Body of pancreas (tissue), 4 donors: ENCODE measurements at regions not wholly inside any gene's neighbourhood (a gene's known extent, or its start where the extent isn't known, plus 50 kb on each side); places are given as distances from the start of the nearest gene placed in this dataset.

Source experiments
- ATAC-seq: fragments of 150-250 bp; one replicate; pipeline ENCODE4 v1.9.1; 2016
- DNase-seq, 4 donors: peaks; one replicate each; pipeline ENCODE4 v3.0.0-alpha.2; 2019
- H3K27ac ChIP-seq, 4 donors: fragments of 200-600 bp; sonication (generic); 1 replicate in 3 of 4; 2 replicates in 1 of 4; pipeline versions ENCODE4 v1.5.1 to v1.6.1; 2016 to 2019; ENCODE audit warnings: mild to moderate bottlenecking in 1 of 4, mixed read lengths in 1 of 4, moderate library complexity in 1 of 4
- H3K27me3 ChIP-seq, 2 donors: fragments of 200-600 bp; sonication (generic); one replicate each; pipeline ENCODE4 v1.6.0; 2016; ENCODE audit warnings: mild to moderate bottlenecking in 1 of 2
- H3K36me3 ChIP-seq, 2 donors: fragments of 200-600 bp; sonication (generic); replicated peaks in 1 of 2; 2 replicates each; pipeline ENCODE4 v1.5.1; 2016; ENCODE audit warnings: low read depth in 2 of 2; ENCODE audit not compliant: insufficient read depth in 1 of 2
- H3K4me1 ChIP-seq: fragments of 200-600 bp; sonication (generic); one replicate; pipeline ENCODE4 v1.6.0; 2016
- H3K4me3 ChIP-seq, 2 donors: fragments of 200-600 bp; sonication (generic); 1 replicate in 1 of 2; 2 replicates in 1 of 2; pipeline ENCODE4 v1.5.1; 2016 to 2019
- H3K9me3 ChIP-seq, 3 donors: fragments of 200-600 bp; sonication (generic); 1 replicate in 2 of 3; 2 replicates in 1 of 3; pipeline ENCODE4 v1.5.1; 2016
- POLR2A ChIP-seq, 3 donors: fragments of 450-650 bp; IDR thresholded peaks; one replicate each; pipeline ENCODE4 v1.6.1; 2016; ENCODE audit warnings: antibody characterized with exemption in 3 of 3, mild to moderate bottlenecking in 2 of 3
- whole genome bisulfite sequencing, 2 donors: methylation state at CpG; one replicate each; pipeline ENCODE4 v1.1.5; 2017; 5-methylcytosine and 5-hydroxymethylcytosine counted together
- intact Hi-C: fragments of 100-400 bp; cut with DNase I; formaldehyde crosslinking; loops from one replicate; pipeline ENCODE4 v1.15.1; 2023
- TF ChIP-seq, protein P1 (sequence below), 7 experiments: fragments of 450-650 bp in 4 of 7; fragments of 200-600 bp in 3 of 7; sonication (generic) in 3 of 7; IDR thresholded peaks; one replicate each; pipeline ENCODE4 v1.5.1; 2016 to 2019; ENCODE audit warnings: antibody characterized with exemption in 7 of 7

DNA sequence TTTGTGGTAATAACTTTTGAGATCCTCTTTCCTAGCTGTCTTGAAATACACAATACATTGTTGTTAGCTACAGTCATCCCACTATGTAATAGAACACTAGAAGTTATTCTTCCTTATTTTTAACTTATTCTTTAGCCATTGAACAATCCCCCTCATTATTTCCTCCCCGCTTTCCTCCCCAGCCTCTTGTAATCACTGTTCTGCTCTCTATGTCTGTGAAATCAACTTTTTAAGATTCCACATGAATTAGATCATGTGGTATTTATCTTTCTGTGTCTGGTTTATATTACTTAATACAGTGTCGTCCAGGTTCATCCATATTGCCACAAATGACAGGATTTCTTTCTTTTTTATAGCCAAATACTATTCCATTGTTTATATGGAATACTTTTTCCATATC, 72.9 kb downstream of the SLC10A2 start:
- Histone ChIP-seq H3K27me3 (no peaks in the 10 kb centered on the region), H3K4me1 (no peaks in the 10 kb centered on the region), H3K27ac (no peak overlapping the region), H3K4me3 (no peak overlapping the region), H3K9me3 (peaks cover 0 to 7% (median 0%) of the 10 kb centered on the region in 3 donors), H3K36me3 (no peaks in the 10 kb centered on the region)
- intact Hi-C loops, result no loop called here
- ATAC-seq, result no peak
- 44 to 45% methylated on average over 2 of the region's 2 CpGs for WGBS, 2 donors
- TF ChIP-seq POLR2A (IDR thresholded peaks at IDR 0.05), result no peak
- TF ChIP-seq, protein P1, sequence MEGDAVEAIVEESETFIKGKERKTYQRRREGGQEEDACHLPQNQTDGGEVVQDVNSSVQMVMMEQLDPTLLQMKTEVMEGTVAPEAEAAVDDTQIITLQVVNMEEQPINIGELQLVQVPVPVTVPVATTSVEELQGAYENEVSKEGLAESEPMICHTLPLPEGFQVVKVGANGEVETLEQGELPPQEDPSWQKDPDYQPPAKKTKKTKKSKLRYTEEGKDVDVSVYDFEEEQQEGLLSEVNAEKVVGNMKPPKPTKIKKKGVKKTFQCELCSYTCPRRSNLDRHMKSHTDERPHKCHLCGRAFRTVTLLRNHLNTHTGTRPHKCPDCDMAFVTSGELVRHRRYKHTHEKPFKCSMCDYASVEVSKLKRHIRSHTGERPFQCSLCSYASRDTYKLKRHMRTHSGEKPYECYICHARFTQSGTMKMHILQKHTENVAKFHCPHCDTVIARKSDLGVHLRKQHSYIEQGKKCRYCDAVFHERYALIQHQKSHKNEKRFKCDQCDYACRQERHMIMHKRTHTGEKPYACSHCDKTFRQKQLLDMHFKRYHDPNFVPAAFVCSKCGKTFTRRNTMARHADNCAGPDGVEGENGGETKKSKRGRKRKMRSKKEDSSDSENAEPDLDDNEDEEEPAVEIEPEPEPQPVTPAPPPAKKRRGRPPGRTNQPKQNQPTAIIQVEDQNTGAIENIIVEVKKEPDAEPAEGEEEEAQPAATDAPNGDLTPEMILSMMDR (IDR thresholded peaks at IDR 0.05), result no peak
- no peak for DNase-seq

DNA sequence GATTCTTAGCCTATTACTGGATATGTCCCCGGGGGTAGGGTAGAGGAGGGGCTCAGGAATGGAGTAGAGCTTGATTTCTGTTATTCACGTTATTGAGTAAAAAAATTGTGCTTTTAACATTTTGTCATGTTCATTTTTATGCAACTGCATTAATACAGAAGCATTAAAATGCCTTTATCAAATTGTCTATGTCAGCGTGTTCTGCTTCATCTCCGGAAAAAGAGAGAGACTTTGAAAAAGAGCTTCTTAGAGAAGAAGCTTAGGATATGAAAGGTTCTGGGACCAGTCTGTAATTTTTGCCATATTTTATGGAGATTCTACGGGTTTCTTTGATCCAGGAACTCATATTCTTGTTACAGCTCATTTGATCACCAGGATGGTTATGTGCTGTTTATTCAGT, 82.0 kb downstream of the SLC10A2 start:
- peaks cover 5% of the 10 kb centered on the region for H3K4me1 ChIP-seq
- ATAC-seq (no peak), DNase-seq (no peak)
- no peak overlapping the region for H3K27ac ChIP-seq
- H3K27me3 ChIP-seq, result no peaks in the 10 kb centered on the region
- H3K36me3 ChIP-seq, result no peaks in the 10 kb centered on the region
- H3K9me3 ChIP-seq, result no peaks in the 10 kb centered on the region
- intact Hi-C loops, result no loop called here
- WGBS, 2 donors, result 63 to 64% methylated on average over 5 of the region's 5 CpGs
- H3K4me3 ChIP-seq, result no peak overlapping the region
- TF ChIP-seq, protein P1 (IDR thresholded peaks at IDR 0.05), result no peak
- no peak for TF ChIP-seq POLR2A (IDR thresholded peaks at IDR 0.05)

DNA sequence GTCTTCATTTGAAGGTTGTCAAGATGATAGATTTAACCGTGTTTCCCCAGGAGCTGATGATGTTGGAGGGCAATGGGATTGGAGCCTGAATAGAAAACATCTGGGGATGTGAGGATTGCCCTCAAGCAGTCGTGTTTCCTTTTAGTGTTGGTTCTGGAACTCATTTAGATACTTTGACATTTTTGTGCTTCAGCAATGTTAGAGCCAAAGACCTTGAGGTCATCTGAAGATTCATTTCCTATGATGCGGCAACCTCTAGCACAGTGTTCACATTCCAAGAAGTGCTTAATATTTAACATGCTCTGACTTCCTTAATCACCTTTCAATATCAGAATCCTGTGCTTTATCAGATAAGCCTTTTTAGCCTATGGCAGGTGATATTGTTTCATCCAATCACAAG, 82.7 kb downstream of the SLC10A2 start:
- TF ChIP-seq, protein P1 (IDR thresholded peaks at IDR 0.05), result no peak
- TF ChIP-seq POLR2A (IDR thresholded peaks at IDR 0.05), result no peak
- no peaks in the 10 kb centered on the region for H3K27me3 ChIP-seq
- no peak overlapping the region for H3K27ac ChIP-seq
- H3K4me3 ChIP-seq, result no peak overlapping the region
- DNase-seq (no peak), ATAC-seq (no peak)
- no peaks in the 10 kb centered on the region for H3K36me3 ChIP-seq
- no peaks in the 10 kb centered on the region for H3K9me3 ChIP-seq
- peaks cover 5% of the 10 kb centered on the region for H3K4me1 ChIP-seq
- intact Hi-C loops, result no loop called here
- WGBS, 2 donors, result 28 to 40% methylated on average over 3 of the region's 3 CpGs

DNA sequence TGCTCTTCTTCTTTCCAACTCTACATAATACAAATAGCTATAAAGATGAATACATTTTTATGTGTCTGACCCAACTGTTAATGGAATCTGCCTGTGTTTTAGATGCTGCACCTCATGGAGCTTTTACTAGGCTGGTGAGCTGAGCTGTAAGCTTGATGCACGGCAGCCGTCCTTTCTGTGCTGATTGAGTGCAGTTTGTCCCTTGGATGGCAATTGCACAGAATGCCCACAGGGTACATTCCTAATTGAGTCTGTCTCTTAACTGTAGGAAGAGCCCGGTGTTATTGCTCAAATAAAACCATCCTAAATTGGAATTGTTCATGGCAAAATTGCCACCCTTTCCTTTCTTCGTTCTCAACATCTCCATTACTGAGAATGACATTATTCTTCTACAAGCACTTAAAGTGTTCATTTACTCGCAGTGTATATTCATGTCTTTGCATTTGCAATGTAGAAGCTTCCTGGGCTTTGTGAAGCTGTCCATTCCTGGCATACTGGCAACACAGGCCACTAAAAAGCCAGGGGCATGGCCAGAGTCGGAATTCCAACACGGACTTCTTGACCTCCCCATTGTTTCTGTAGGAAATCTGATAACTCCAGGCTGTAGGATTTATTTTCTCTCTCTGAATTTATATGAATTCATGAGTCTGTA, 85.8 kb downstream of the SLC10A2 start:
- Histone ChIP-seq H3K4me1 (peaks cover 5% of the 10 kb centered on the region), H3K27ac (no peak overlapping the region), H3K27me3 (no peaks in the 10 kb centered on the region), H3K9me3 (no peaks in the 10 kb centered on the region), H3K4me3 (no peak overlapping the region), H3K36me3 (no peaks in the 10 kb centered on the region)
- intact Hi-C loops, result no loop called here
- DNase-seq (no peak), ATAC-seq (no peak)
- WGBS, 2 donors, result 64 to 72% methylated on average over 7 of the region's 7 CpGs
- TF ChIP-seq, protein P1 (IDR thresholded peaks at IDR 0.05), result no peak
- TF ChIP-seq POLR2A (IDR thresholded peaks at IDR 0.05), result no peak

DNA sequence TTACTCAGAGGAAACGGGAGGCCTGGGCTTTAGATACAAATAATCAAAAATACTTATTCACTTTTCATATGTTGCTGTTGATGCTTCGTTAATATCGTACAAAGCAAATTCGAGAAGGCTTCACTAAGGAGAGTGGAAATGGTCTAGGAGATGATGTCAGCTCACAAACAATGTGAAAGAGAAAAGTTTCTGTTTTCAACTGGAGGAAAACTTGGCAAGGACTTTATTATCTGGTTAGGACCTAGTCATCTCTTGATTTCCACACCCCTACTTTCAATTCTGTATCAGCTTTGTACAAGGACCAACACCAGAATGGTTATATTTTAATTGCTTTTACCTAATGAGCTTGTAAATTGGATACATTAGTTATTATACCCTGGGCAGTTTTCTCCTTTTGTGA, 88.0 kb downstream of the SLC10A2 start:
- no peaks in the 10 kb centered on the region for H3K27me3 ChIP-seq
- H3K4me3 ChIP-seq, result no peak overlapping the region
- intact Hi-C loops, result no loop called here
- no peaks in the 10 kb centered on the region for H3K36me3 ChIP-seq
- ATAC-seq, result no peak
- H3K4me1 ChIP-seq, result no peaks in the 10 kb centered on the region
- no peaks in the 10 kb centered on the region for H3K9me3 ChIP-seq
- no peak overlapping the region for H3K27ac ChIP-seq
- no peak for DNase-seq
- WGBS, 2 donors, result 71 to 74% methylated on average over 4 of the region's 4 CpGs
- TF ChIP-seq, protein P1 (IDR thresholded peaks at IDR 0.05), result no peak
- no peak for TF ChIP-seq POLR2A (IDR thresholded peaks at IDR 0.05)
